IMR-90 (cell line): ENCODE measurements at regions not wholly inside any gene's neighbourhood (a gene's known extent, or its start where the extent isn't known, plus 50 kb on each side); places are given as distances from the start of the nearest gene placed in this dataset.

Source experiments
- RAD21 ChIP-seq: IDR thresholded peaks from 2 replicates; pipeline ENCODE4 v1.6.1; 2012; ENCODE audit warnings: low read length, improper control_type of control experiment
- TF ChIP-seq, protein P1 (sequence below): conservative IDR thresholded peaks from 2 replicates; pipeline ENCODE4 v1.5.1; 2012; ENCODE audit warnings: mild to moderate bottlenecking, low read depth, low read length, improper control_type of control experiment

- TF ChIP-seq RAD21 = no peak
- TF ChIP-seq, protein P1, sequence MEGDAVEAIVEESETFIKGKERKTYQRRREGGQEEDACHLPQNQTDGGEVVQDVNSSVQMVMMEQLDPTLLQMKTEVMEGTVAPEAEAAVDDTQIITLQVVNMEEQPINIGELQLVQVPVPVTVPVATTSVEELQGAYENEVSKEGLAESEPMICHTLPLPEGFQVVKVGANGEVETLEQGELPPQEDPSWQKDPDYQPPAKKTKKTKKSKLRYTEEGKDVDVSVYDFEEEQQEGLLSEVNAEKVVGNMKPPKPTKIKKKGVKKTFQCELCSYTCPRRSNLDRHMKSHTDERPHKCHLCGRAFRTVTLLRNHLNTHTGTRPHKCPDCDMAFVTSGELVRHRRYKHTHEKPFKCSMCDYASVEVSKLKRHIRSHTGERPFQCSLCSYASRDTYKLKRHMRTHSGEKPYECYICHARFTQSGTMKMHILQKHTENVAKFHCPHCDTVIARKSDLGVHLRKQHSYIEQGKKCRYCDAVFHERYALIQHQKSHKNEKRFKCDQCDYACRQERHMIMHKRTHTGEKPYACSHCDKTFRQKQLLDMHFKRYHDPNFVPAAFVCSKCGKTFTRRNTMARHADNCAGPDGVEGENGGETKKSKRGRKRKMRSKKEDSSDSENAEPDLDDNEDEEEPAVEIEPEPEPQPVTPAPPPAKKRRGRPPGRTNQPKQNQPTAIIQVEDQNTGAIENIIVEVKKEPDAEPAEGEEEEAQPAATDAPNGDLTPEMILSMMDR = no peak
Observed at GRCh38 chr2:224206816-224207215, 167.7 kb upstream of the SERPINE2 start.
